GM19328 (cell line): ENCODE measurements at regions not wholly inside any gene's neighbourhood (a gene's known extent, or its start where the extent isn't known, plus 50 kb on each side); places are given as distances from the start of the nearest gene placed in this dataset.

Experiments used
- ATAC-seq: cut with Tn5 transposase; IDR thresholded peaks from one replicate; pipeline ENCODE4 v1.9.1; 2021; ENCODE audit warnings: mild to moderate bottlenecking, moderate library complexity; ENCODE audit not compliant: unreplicated experiment

DNA sequence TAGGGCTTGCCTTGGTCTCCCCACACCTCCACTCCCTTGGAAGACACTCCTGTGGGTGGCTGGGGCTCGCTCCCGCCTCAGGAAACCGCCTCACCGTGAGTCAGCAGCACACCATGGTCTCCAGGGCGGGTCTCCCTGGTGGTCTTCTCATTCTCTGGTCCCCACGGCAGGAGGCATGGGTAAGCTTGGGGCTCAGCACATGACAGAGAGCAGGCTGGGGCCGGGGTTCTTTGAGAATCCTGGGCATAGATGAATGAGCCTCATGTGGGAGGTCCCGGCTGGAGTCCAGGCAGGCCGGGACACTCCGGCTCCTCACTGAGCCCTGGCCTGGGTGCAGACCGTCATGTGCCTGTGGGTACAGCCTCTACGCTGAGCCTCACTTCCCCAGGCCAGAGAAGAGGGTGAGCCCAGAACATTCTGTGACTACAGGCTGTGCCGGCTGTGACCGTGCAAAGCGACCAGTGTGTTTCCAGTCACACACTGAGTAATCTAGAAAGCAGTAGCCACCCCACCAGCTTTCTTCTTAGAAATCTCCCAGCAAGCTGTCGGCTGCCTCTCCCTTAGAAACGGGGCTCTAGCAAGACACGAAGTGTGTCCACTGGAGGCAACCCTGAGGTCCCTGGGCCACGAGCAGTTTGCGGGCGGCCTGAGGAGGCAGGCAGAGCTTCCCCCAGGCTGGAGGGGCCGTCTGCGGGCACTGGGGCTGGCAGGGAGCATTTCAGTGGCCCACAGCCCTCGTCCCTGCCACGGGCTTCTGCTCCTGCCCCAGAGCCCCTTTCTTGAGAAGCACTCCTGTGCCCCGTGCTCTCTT lies 93.1 kb downstream of the RHOB start:
- no peak for ATAC-seq

DNA sequence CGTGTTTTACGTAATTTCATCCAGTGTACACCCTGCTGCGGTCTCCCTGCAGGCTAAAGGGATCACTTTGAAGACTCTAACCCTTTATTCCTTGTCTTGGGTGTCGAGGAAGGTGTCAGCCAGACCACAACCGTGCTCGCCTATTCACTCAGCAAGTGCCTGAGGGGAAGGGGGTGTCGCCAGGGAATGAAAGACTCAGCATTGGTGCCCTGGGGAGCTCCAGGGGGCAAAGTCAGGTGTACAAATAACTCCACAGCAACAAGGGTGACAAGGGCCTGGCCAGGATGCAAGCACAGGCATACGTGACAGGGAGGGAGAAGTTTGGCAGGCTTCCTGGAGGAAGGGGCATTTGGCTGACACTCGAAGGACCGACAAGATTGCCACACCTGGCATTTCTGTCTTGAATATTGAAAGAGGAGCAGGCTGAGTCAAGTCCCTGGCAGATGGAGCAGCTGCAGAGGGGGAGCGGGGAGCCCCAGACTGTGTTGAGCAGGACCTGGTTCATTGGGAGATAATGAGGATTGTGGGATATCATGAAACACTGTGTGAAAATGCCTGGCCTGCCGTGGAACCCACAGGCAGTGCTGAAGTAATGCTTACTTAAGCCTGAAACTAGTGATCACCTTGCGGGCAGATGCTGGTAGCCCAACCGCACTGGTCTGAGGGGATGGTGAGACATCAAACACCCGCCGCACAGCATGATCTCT lies 93.9 kb downstream of the RHOB start:
- ATAC-seq = no peak

DNA sequence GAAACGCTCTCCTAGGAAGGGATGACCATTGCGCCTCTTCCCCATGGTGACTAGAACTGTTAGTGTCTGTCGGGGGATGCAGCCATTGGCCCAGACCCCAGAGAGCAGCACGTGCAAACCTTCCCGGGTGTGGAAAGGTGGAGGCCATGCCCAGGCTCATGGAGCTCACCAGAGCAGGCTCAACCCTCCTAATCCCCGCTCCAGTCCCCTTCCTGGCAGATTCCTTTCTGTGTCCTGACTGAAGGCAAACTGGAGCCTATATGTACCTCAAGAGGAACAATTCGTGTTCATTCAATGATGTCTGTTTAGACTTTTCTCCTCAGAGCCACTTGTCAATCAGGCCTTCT lies 94.4 kb downstream of the RHOB start:
- no peak for ATAC-seq

DNA sequence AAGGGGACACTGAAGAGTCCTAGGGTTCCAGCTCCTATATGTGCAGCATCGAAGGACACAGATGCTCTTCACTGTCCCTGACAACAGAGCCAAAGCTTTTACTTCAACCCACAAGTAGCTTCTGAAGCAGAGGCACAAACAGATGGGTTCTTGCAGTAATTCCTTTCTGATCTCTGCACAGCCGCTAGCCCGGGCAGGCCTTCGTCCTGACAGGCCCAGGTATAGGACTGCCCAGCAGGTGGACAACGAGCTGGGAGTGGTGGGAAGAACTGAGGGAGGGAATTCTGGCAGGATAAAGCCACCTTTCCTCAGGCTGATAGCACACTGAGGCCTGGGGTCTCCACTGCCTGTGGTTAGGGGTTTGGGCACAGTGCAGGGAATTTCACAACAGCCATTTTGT lies 94.8 kb downstream of the RHOB start:
- ATAC-seq = no peak

DNA sequence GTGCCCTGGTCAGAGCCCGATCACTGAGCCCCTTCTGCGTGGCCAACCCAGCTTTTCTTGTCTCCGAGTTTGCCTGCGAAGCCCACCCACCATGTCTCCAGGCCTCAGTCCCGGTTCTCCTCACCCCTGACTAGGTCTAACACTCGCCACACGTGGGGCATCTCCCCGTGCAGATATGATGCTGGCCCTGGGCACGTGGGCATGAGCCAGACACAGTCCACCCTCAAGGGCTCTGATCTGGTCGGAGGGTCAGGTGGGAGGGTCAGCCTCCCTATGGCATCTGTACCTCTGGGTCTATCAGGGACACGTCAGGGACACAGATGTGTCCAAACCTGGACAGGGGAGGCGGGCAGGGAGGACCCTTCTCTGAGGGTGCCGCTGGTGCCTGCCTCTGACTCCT lies 95.4 kb downstream of the RHOB start:
- no peak for ATAC-seq

DNA sequence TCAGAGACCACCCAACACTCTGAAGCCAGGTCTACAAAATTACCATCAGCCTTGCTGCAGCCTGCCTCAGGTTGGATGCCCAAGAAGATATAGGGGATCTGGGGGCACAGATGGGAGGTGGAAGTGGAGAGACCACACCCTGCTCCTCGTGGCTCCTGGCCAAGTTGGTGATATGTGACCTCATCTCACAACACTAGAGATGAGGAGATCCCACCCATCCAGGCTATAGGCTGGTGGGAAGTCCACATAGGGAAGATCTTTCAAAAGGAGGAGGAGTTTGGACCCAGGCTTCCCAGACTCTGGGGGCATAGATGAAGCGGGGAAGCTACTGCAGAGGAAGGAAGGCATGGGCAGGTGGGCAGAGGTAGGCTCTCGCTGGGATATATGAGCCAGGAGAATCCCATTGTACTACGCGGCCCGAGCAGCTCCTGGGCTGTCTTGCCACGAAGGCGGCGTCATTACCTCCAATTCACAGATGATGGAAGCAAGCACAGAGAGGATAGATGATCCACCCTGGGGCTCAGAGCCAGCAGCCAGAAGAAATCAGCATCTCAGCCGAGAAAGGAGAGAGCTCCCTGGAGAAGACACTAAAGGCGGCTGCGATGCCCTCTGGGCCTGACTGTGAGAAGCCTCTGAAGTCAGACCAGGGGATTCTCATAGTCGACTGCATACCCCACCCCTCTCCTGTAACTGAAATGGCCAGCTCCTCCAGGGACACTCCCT lies 96.0 kb downstream of the RHOB start:
- ATAC-seq = no peak

DNA sequence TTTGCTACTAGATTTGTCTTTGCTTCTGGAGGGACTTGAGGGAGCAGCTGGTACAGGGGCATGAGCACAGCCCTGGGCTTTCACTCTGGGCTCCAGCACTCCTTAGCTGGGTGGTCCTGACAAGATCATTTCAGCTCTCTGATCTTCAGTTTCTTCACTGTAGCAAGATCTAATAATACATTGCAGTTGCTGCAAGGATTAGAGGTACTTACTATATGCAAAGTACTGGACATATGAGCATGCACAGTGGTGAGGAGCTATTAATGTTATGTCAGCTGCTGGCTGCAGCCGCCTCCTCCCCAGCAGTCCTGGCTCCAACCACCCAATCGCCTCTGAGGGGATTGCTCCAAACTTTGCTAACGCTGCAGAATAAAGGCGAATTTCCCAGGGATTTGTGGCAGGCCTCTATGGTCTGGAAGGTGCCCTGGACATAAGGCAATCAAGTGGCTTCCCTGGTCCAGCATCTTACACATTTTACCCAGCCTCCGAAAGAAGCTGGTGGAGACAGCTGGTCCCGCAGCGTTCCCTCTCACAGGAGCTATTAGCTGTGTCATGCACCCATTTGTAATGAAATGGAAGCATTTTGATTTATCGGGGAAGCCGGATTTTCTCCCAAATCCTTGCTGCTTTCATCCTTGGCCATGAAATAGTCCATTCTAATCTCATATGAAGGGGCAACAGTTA lies 96.7 kb downstream of the RHOB start:
- ATAC-seq = no peak

DNA sequence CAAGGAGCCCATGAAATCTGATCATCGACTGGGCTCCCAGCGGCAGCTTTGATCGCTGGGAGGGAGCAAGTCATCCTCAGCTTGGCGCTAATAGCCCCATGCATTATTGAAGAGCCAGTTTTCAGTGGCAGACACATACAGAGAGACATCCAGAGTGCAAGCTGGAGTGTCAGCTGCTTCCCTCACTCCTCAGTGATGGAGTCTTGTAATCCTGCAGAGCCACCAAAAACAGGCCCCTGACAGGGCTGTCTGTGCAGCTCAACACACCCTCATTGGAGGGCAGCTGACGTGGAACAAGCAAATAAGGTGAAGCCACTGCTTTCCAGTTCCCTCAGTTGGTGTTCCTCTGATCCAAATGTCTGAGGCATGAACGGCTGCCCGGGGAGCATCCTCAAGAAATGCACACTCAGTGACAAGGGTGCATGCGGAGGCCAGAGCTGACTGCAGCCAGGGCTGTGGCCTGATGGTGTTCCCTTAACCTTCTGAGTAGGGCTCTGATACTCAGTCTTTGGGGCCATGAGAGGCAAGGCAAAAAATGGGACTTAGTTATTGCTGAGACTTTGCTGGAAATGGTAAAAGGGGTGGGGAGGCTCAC lies 97.4 kb downstream of the RHOB start:
- ATAC-seq = no peak

DNA sequence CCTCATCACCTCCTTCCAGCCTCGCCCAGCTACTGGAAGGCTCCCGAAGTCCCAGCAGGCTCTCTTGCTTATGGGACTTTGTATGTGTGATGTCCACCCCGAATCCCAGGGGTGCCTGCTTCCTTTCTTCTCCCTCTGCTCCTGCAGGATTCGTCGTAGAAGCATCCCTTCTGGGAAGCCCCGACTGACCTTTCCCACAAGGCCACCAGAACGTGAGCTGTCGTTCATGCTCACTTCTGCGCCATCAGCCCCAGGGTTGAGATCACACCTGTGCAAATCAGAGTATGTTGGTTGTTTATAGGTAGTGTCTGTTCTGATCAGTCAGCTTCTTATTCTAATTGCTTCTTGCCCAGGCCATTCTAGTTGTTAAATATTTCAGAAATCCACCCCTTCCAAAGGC lies 101.8 kb downstream of the HS1BP3 start:
- no peak for ATAC-seq

DNA sequence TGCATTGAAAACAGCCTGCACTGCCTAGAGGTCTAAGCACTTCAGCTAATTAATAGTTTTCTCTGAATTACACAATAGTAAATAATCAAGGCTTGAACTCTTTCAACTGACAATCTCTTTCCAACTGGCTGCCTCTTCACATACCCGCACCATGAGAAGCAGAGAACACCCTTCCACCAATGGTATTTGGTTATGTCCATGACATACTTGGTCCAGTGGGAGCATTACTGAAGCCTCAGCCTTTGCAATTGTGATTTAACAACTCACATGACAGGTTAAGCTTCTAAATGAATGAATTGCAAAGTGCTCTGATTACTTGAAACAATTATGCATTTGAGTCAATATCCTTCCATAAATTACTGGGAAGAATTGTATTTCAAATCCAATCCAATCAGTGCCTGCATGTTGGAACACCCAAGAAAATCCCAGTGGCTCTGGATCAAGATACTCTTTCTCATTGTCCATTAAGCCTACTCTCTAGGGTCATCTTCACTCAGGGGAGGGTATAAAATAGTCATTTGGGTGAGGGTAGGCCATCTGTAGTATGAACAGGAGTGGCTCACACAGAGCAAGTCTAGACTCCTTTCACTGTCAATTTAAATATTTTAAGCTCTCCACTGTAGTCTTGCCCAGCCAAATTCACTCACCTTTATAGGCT lies 101.1 kb downstream of the HS1BP3 start:
- no peak for ATAC-seq

DNA sequence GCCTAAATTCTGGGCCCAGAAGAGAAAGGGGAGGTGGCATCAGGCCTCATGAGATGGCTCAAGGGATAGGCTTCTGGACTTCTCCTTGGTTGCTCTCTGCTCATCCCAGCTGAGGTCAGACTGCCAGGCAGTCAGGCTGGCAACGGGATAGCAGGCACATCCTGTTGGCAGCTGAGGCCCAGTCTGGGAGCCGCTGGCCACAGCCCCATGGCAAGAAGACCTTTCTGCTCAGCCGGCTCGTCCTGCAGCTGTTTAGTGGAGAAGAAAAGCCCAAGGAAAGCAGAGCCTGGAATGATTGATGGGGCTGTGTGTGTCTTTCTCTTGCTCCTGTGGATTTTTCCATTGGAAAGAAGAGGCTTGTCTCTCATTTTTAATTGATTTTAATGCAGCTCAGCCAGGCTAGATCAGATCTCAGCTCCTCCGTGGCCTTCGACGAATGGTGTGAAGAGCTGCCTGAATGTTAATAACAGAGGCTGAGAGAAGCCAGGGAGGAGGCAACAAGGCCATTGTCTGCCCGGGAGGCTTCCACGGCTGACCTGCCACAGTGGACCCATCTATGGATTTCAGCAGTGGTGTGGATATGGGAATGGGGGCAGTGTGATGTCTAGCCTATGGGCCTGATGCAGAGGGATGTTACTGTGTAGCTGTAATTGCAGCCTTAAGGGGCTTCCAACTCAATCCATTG lies 99.5 kb downstream of the HS1BP3 start:
- no peak for ATAC-seq

DNA sequence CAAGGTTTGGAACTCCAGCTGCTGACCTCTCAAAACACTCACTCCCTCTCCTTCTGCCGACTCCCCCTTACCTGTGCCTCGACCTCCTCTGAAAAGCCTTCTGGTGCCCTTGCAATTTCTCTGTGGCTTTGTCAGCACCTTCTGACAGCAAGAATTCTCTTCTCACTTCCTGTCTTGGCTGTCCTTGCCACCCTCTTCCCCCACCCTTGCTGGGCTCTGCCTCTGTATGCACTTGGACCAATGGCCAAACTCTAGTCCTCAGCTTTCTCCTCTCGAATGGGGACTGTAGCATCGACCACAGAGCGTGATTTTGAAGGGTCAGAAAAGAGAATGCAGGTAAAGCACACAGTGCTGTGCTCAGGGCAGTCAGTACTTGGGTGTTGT lies 99.0 kb downstream of the HS1BP3 start:
- no peak for ATAC-seq

DNA sequence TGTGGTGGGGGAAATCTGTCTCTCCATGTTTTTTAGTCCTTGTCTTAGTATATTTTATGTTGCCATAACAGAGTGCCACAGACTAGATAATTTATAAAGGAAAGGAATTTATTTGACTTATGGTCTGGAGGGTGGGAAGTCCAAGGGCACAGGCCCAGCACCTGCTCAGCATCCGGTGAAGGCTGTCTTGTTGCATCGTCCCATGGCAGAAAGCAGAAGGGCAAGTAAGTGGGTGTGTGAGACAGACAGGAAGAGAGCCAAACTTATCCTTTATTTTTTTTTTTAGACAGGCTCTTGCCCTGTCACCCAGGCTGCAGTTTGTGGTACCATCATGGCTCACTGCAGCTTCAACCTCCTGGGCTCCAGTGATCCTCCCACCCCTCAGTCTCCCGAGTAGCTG lies 98.1 kb downstream of the HS1BP3 start:
- no peak for ATAC-seq

DNA sequence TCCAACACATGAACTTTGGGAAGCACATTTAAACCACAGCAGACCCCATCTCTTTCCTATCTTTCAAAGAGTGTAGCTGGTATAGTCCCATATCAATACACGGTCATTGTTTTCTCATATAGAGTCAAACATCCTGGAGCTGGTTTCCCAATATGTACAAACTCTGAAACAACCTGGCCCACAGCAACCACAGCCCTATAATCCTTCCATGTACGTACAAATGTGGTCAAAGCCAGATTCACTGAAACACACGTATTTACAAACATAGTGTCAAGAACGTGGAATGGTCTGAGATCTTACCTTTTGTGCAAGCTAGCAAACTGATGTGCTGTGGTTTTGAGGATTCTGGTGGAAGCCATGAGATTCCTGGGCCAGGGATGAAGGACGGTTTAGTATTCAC lies 97.3 kb downstream of the HS1BP3 start:
- ATAC-seq = no peak

DNA sequence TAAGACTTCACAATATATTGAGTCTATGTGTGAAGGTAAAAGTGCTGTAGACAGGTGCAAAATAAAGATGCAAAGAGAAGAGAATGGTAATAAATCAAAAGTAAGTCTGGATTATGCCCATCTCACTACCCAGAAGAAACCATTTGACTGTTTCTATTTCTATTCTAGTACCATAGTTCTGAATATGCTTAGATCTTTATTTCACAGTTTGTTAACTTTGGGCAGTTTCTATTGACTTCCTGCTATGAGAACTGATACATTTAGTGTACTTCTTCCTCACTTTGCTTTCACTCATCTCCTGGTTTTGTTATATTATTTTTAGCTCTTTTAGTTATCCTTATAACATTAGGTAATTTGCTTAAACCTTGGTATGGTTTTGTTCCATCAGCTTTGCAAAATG lies 94.9 kb downstream of the HS1BP3 start:
- no peak for ATAC-seq

DNA sequence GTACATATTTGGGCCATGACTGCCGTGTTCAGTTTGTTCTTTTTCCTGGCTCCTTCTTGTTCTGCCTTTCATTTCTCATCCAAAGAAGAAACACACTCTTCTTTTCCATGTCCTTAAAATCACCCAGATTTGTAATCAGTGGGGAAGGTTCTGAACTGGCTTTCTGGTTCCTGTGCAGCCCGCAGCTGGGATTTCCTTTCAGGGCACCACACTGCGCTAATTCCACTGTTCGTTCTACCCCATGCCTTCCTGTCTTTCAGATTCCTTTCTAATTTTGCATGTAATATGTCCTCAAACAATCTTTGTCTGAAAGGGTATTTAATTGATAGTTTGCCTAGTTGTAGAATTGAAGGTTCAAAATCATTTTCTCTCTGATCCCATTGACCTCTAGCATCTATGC lies 94.1 kb downstream of the HS1BP3 start:
- ATAC-seq = no peak

DNA sequence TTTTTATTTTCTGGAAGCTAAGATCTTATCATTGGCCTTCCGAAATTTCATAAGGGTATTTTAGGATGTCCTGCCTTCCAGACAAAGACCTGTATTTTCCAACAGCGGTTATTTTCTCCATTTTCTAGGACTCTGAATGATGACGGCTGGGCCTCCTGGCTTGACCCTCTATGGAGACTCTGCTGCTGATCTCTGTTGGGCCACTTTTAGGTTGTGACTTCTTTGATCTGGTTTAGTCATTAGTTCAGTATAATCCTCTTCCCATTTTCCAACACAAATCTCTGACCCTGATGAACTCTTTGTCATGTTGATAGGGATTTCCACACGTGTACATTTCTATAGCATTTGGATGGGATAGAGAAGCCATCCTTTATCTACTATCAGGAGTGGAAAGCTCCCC lies 93.7 kb downstream of the HS1BP3 start:
- no peak for ATAC-seq

DNA sequence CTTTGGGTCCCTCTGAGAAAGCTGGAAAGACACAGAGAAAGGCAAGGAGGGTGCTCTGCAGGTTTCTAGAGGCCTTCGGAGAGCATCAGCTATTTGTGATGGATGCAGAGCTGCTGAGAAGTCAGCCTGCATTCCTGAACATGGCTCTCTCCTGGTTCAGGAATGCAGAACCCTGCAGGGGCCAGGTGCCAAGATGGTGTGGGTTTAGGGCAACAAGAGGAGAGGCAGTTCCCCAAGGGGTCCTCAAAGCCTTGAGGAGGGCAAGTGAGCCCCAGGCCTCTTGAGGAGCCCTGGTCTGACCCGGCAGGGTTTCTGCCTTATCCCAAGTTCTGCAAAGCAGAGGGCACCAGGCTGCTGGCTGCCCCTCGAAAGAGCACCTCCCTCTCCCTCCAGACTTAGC lies 93.3 kb downstream of the HS1BP3 start:
- ATAC-seq = no peak

DNA sequence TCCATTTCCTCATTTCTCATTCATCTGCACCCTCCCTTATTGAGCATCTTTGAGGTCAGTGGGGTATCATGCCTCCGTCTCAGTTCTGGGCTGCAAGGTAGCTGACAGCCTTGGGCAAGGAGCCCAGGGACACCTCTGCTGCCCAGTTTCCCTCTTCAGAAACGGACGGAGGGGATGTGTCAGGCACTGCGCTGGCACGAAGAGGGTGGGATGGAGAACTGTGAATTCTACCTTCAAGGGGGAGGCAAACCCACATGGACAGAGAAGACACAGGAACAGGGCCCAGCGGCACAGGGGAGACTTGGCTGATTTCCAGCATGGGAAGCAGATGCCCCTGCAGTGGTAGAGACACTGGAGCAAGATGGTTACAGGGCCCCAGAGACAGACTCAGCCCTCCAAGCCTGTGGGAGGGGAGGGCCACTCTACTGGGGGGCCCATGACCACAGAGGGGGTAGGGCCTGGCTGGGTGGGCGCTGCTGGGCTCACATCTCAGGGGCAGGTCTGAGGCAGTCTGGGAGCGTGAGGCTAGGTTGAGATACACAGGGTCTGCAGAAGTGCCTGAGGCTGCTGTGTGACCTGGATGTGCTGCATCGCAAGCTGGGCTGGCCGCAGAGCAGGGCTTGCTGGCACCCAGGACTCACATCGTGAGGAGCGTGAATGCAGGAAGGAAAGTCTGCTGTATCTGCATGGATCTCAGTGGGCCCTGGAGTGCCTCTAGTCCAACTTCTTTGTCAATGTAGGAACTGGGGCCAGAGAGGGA lies 92.3 kb downstream of the HS1BP3 start:
- no peak for ATAC-seq
